ENCODE measurements at regions not wholly inside any gene's neighbourhood (a gene's known extent, or its start where the extent isn't known, plus 50 kb on each side); places are given as distances from the start of the nearest gene placed in this dataset.

DNA sequence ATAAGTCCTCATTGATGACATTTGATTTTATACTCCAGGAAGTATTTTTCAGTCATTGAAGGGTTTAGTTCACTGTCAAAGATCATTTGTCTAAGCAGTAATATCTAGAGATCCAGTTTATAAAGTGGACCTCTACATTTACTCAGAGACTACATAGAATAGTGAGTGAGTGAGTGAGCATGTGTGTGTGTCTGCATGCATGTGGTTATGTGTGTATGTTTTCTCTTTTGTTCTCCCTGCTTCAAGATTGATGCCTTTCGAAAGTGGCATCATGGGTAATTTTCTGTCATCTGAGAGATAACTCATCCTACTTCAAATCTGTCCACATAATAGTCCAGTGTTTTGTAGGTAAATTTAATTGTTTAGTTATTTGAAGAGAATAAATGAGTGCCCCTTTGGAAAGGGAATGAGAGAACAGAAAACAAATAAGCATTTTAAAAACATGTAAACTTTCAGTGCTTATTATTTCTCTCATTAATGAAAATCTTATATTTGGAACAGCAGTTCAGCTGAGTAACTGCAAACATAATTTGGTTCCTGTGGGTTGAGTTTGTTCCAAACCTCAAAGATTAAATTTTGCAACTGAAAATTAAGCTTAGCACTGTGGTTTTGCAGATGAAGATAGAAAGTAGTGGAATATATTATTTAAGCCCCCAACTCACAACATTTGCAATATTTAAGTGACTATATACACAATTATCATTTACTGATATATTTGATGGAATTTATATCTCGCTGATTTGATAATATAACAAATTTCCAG, 1295.1 kb upstream of the C9orf72 start:
- Histone ChIP-seq H4K20me1 (replicated peaks; ENCODE audit: control insufficient read depth, extremely low read depth, insufficient read depth, low read length) (no peaks in the 10 kb centered on the region), H3K79me2 (ENCODE audit: control insufficient read depth, insufficient read depth, low read length) (no peaks in the 10 kb centered on the region), H3K4me2 (ENCODE audit: insufficient read depth, low read length) (no peak overlapping the region), H3K9me3 (replicated peaks; ENCODE audit: control insufficient read depth, insufficient read depth, low read length) (no peaks in the 10 kb centered on the region), H3K9ac (replicated peaks; ENCODE audit: extremely low read depth, insufficient read depth, low read length) (no peak overlapping the region), H3K4me1 (ENCODE audit: control insufficient read depth, extremely low read depth, insufficient read depth, low read length) (no peaks in the 10 kb centered on the region), H3K27ac (ENCODE audit: insufficient read depth, low read depth, low read length) (no peak overlapping the region), H3K36me3 (ENCODE audit: control insufficient read depth in 2 of 2, extremely low read depth in 1 of 2, insufficient read depth in 2 of 2, low read length in 2 of 2) (no peaks in the 10 kb centered on the region), H3K4me3 (replicated peaks in 1 of 3; ENCODE audit: insufficient read depth in 1 of 3, low read depth in 1 of 3, low read length in 3 of 3) (no peak overlapping the region), H3K27me3 (ENCODE audit: control insufficient read depth in 2 of 2, insufficient read depth in 2 of 2, low read length in 2 of 2) (no peaks in the 10 kb centered on the region), H3K9me1 (replicated peaks; ENCODE audit: control insufficient read depth, extremely low read depth, insufficient read depth, low read length) (no peaks in the 10 kb centered on the region), H2AFZ (ENCODE audit: low read depth, low read length) (no peak overlapping the region)
- TF ChIP-seq POLR2AphosphoS5 (IDR thresholded peaks at IDR 0.05; ENCODE audit: insufficient read depth, low read depth, low read length) = no peak
- no peak for TF ChIP-seq GATA2 (IDR thresholded peaks at IDR 0.05; ENCODE audit: insufficient read depth, insufficient read length, low read depth, low read length)
- no peak for TF ChIP-seq POLR2A (IDR thresholded peaks at IDR 0.05; ENCODE audit: low read depth, low read length)
- TF ChIP-seq MYC (IDR thresholded peaks at IDR 0.05; ENCODE audit: low read depth, low read length) = no peak
- TF ChIP-seq JUN (IDR thresholded peaks at IDR 0.05; ENCODE audit: borderline replicate concordance, insufficient read depth, insufficient read length, low read depth) = no peak
- BruUV-seq (replicated peaks) = no TSS peak
- ChIA-PET CTCF (no interaction called here), POLR2A (no interaction called here)
- DNase-seq (ENCODE audit: low read depth, low spot score) (no peak), FAIRE-seq (no peak)
- dilution Hi-C loops (cut with MboI; ENCODE audit: extremely low pct_ligation_motif_present, low sequenced_read_pairs) (no loop called here), intact Hi-C loops (cut with micrococcal nuclease) (no loop called here)

DNA sequence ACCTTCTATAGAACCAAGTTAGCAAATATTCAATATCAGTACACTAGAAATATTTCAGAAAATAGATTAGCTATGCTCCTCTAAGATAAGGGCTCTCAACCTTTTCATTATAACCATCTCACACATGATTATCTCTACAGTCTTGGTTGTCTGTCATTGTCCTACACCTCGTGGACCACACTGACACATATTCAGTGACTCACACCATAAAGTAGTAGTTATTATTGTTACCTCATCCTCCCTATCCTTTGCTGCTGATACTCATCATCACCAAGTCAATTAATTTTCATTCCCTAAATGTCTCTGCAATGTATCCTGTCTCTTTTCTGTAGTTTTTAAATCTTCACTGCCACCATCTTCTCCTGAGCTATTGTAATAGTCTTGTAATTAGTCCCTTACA, 1309.2 kb upstream of the C9orf72 start:
- BruUV-seq (replicated peaks) = no TSS peak
- TF ChIP-seq GATA2 (IDR thresholded peaks at IDR 0.05; ENCODE audit: insufficient read depth, insufficient read length, low read depth, low read length) (no peak), JUN (IDR thresholded peaks at IDR 0.05; ENCODE audit: borderline replicate concordance, insufficient read depth, insufficient read length, low read depth) (no peak), MYC (IDR thresholded peaks at IDR 0.05; ENCODE audit: low read depth, low read length) (no peak), FOS (IDR thresholded peaks at IDR 0.05; ENCODE audit: borderline replicate concordance, insufficient read depth, low read length) (no peak), EZH2 (IDR thresholded peaks at IDR 0.05; ENCODE audit: borderline replicate concordance, low read depth, low read length, severe bottlenecking) (no peak), POLR2A (IDR thresholded peaks at IDR 0.05; ENCODE audit: low read depth, low read length) (no peak), POLR2AphosphoS5 (IDR thresholded peaks at IDR 0.05; ENCODE audit: insufficient read depth, low read depth, low read length) (no peak)
- TF ChIP-seq, protein P1, sequence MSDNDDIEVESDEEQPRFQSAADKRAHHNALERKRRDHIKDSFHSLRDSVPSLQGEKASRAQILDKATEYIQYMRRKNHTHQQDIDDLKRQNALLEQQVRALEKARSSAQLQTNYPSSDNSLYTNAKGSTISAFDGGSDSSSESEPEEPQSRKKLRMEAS (IDR thresholded peaks at IDR 0.05; ENCODE audit: insufficient read depth, insufficient read length) = no peak
- TF ChIP-seq, protein P2, sequence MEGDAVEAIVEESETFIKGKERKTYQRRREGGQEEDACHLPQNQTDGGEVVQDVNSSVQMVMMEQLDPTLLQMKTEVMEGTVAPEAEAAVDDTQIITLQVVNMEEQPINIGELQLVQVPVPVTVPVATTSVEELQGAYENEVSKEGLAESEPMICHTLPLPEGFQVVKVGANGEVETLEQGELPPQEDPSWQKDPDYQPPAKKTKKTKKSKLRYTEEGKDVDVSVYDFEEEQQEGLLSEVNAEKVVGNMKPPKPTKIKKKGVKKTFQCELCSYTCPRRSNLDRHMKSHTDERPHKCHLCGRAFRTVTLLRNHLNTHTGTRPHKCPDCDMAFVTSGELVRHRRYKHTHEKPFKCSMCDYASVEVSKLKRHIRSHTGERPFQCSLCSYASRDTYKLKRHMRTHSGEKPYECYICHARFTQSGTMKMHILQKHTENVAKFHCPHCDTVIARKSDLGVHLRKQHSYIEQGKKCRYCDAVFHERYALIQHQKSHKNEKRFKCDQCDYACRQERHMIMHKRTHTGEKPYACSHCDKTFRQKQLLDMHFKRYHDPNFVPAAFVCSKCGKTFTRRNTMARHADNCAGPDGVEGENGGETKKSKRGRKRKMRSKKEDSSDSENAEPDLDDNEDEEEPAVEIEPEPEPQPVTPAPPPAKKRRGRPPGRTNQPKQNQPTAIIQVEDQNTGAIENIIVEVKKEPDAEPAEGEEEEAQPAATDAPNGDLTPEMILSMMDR (IDR thresholded peaks at IDR 0.05; ENCODE audit: extremely low read depth in 1 of 2, insufficient read depth in 1 of 2, low read depth in 1 of 2, low read length in 2 of 2) = no peak
- CTCF ChIA-PET = no interaction called here
- intact Hi-C loops (cut with micrococcal nuclease) = no loop called here
- no peak overlapping the region for H3K4me3 ChIP-seq (replicated peaks in 1 of 3; ENCODE audit: insufficient read depth in 1 of 3, low read depth in 1 of 3, low read length in 3 of 3)
- H3K27me3 ChIP-seq (ENCODE audit: control insufficient read depth in 2 of 2, insufficient read depth in 2 of 2, low read length in 2 of 2) = no peaks in the 10 kb centered on the region
- no peak for FAIRE-seq
- H4K20me1 ChIP-seq (replicated peaks; ENCODE audit: control insufficient read depth, extremely low read depth, insufficient read depth, low read length) = no peaks in the 10 kb centered on the region
- no peaks in the 10 kb centered on the region for H3K36me3 ChIP-seq (ENCODE audit: control insufficient read depth in 2 of 2, extremely low read depth in 1 of 2, insufficient read depth in 2 of 2, low read length in 2 of 2)
- no peak for DNase-seq (ENCODE audit: low read depth, low spot score)
- no peak overlapping the region for H3K9ac ChIP-seq (replicated peaks; ENCODE audit: extremely low read depth, insufficient read depth, low read length)
- no peaks in the 10 kb centered on the region for H3K4me1 ChIP-seq (ENCODE audit: control insufficient read depth, extremely low read depth, insufficient read depth, low read length)
- H2AFZ ChIP-seq (ENCODE audit: low read depth, low read length) = no peak overlapping the region
- H3K79me2 ChIP-seq (ENCODE audit: control insufficient read depth, insufficient read depth, low read length) = no peaks in the 10 kb centered on the region
- POLR2A ChIA-PET = no interaction called here
- H3K9me1 ChIP-seq (replicated peaks; ENCODE audit: control insufficient read depth, extremely low read depth, insufficient read depth, low read length) = no peaks in the 10 kb centered on the region
- H3K4me2 ChIP-seq (ENCODE audit: insufficient read depth, low read length) = no peak overlapping the region
- dilution Hi-C loops (cut with MboI; ENCODE audit: extremely low pct_ligation_motif_present, low sequenced_read_pairs) = no loop called here
- H3K27ac ChIP-seq (ENCODE audit: insufficient read depth, low read depth, low read length) = no peak overlapping the region
- H3K9me3 ChIP-seq (replicated peaks; ENCODE audit: control insufficient read depth, insufficient read depth, low read length) = no peaks in the 10 kb centered on the region
